ENCODE measurements at regions not wholly inside any gene's neighbourhood (a gene's known extent, or its start where the extent isn't known, plus 50 kb on each side); places are given as distances from the start of the nearest gene placed in this dataset.

- TF ChIP-seq CTCF (conservative IDR thresholded peaks at IDR 0.05; ENCODE audit: low read depth, low read length) = no peak
- TF ChIP-seq EZH2 (IDR thresholded peaks at IDR 0.05; ENCODE audit: low read length, unreplicated experiment) = no peak
- no peak for TF ChIP-seq EZH2phosphoT487 (IDR thresholded peaks at IDR 0.05; ENCODE audit: borderline replicate concordance, low read length)
Measured at GRCh38 chr1:221085701-221086375, 206.6 kb downstream of the HLX start.

All from PC-3 (cell line).